Smooth muscle cell (in vitro differentiated cells): ENCODE measurements at regions not wholly inside any gene's neighbourhood (a gene's known extent, or its start where the extent isn't known, plus 50 kb on each side); places are given as distances from the start of the nearest gene placed in this dataset.
"Not testable (repeated sequence)": the region's sequence is repeated elsewhere in the genome, so short reads cannot be mapped to it uniquely, and the experiment has no call there.

Source experiments
- DNase-seq: peaks from one replicate; lab custom pipeline; 2025; ENCODE audit not compliant: unreplicated experiment; lab: John Stamatoyannopoulos, UW
- H2AFZ ChIP-seq: fragments of 200-600 bp; sonication (generic); 2 replicates; pipeline ENCODE4 v1.6.0; 2016; ENCODE audit warnings: antibody characterized with exemption, low read depth, mild to moderate bottlenecking
- H3F3A ChIP-seq: fragments of 200-600 bp; sonication (generic); 2 replicates; pipeline ENCODE4 v1.6.0; 2017; ENCODE audit warnings: antibody characterized with exemption, low read depth
- H3K27ac ChIP-seq: fragments of 200-600 bp; sonication (generic); 2 replicates; pipeline ENCODE4 v1.5.1; 2016; ENCODE audit warnings: low read depth, mild to moderate bottlenecking
- H3K27me3 ChIP-seq: fragments of 200-600 bp; sonication (generic); 2 replicates; pipeline ENCODE4 v1.6.1; 2016; ENCODE audit warnings: low read depth, mild to moderate bottlenecking
- H3K36me3 ChIP-seq: fragments of 200-600 bp; sonication (generic); 2 replicates; pipeline ENCODE4 v1.5.1; 2016; ENCODE audit warnings: low read depth
- H3K4me1 ChIP-seq: fragments of 200-600 bp; sonication (generic); 2 replicates; pipeline ENCODE4 v1.5.1; 2016; ENCODE audit warnings: low read depth
- H3K4me2 ChIP-seq: fragments of 200-600 bp; sonication (generic); 2 replicates; pipeline ENCODE4 v1.6.0; 2016; ENCODE audit warnings: mild to moderate bottlenecking
- H3K4me3 ChIP-seq: fragments of 200-600 bp; sonication (generic); 2 replicates; pipeline ENCODE4 v1.5.1; 2016; ENCODE audit warnings: mild to moderate bottlenecking
- H3K79me2 ChIP-seq: fragments of 200-600 bp; sonication (generic); 2 replicates; pipeline ENCODE4 v1.6.0; 2016; ENCODE audit warnings: low read depth, mild to moderate bottlenecking
- H3K9ac ChIP-seq: fragments of 200-600 bp; sonication (generic); 2 replicates; pipeline ENCODE4 v1.6.0; 2016; ENCODE audit warnings: low read depth
- H3K9me3 ChIP-seq: fragments of 200-600 bp; sonication (generic); replicated peaks from 2 replicates; pipeline ENCODE4 v1.5.1; 2016; ENCODE audit warnings: low read depth
- H4K20me1 ChIP-seq: fragments of 200-600 bp; sonication (generic); 2 replicates; pipeline ENCODE4 v1.6.0; 2016; ENCODE audit warnings: low read depth
- CTCF ChIP-seq: fragments of 200-600 bp; sonication (generic); IDR thresholded peaks from 2 replicates; pipeline ENCODE4 v1.5.1; 2017; ENCODE audit warnings: borderline replicate concordance, mild to moderate bottlenecking, antibody characterized with exemption; ENCODE audit not compliant: insufficient read depth, poor library complexity, severe bottlenecking
- WGBS: methylation state at CpG from one replicate; pipeline ENCODE4 v1.1.7; 2016; ENCODE audit warnings: low lambda C conversion rate; 5-methylcytosine and 5-hydroxymethylcytosine counted together

GRCh38 chr5:112584781-112585180 lies 152.9 kb upstream of the APC start:
- H3F3A ChIP-seq = no peaks in the 10 kb centered on the region
- no peak overlapping the region for H2AFZ ChIP-seq
- H3K4me2 ChIP-seq = no peak overlapping the region
- no peak overlapping the region for H3K27ac ChIP-seq
- H3K4me1 ChIP-seq = no peaks in the 10 kb centered on the region
- H3K9me3 ChIP-seq = no peaks in the 10 kb centered on the region
- H3K9ac ChIP-seq = no peak overlapping the region
- 69% methylated on average over 2 of the region's 2 CpGs for WGBS
- no peaks in the 10 kb centered on the region for H3K27me3 ChIP-seq
- no peak for TF ChIP-seq CTCF
- H3K36me3 ChIP-seq = no peaks in the 10 kb centered on the region
- no peaks in the 10 kb centered on the region for H3K79me2 ChIP-seq
- no peak overlapping the region for H3K4me3 ChIP-seq
- DNase-seq = no peak
- no peaks in the 10 kb centered on the region for H4K20me1 ChIP-seq

GRCh38 chr5:112586596-112587062 lies 151.1 kb upstream of the APC start:
- no peak overlapping the region for H3K4me2 ChIP-seq
- no peaks in the 10 kb centered on the region for H3K9me3 ChIP-seq
- H2AFZ ChIP-seq = no peak overlapping the region
- no peak overlapping the region for H3K27ac ChIP-seq
- no peak overlapping the region for H3K4me3 ChIP-seq
- no peaks in the 10 kb centered on the region for H3F3A ChIP-seq
- H3K79me2 ChIP-seq = no peaks in the 10 kb centered on the region
- H3K36me3 ChIP-seq = no peaks in the 10 kb centered on the region
- no peaks in the 10 kb centered on the region for H3K27me3 ChIP-seq
- no peak overlapping the region for H3K9ac ChIP-seq
- H3K4me1 ChIP-seq = no peaks in the 10 kb centered on the region
- DNase-seq = no peak
- no peak for TF ChIP-seq CTCF
- WGBS = 71% methylated on average over 8 of the region's 8 CpGs
- no peaks in the 10 kb centered on the region for H4K20me1 ChIP-seq

- H3K79me2 ChIP-seq, H3F3A ChIP-seq, H3K4me2 ChIP-seq, H2AFZ ChIP-seq, H3K27ac ChIP-seq, H3K9me3 ChIP-seq, DNase-seq, H4K20me1 ChIP-seq, H3K9ac ChIP-seq, H3K36me3 ChIP-seq, H3K4me3 ChIP-seq, H3K4me1 ChIP-seq, H3K27me3 ChIP-seq: not testable (repeated sequence)
- 100% methylated on average over 1 of the region's 1 CpG for WGBS
Observed at GRCh38 chr5:112590858-112591257, 146.8 kb upstream of the APC start.

GRCh38 chr5:112594095-112594850 lies 143.4 kb upstream of the APC start:
- Histone ChIP-seq H3K4me3 (no peak overlapping the region), H3K4me1 (no peaks in the 10 kb centered on the region), H2AFZ (no peak overlapping the region), H3K4me2 (no peak overlapping the region), H3F3A (no peaks in the 10 kb centered on the region), H3K36me3 (no peaks in the 10 kb centered on the region), H4K20me1 (no peaks in the 10 kb centered on the region), H3K27me3 (peaks cover 36% of the 10 kb centered on the region), H3K79me2 (no peaks in the 10 kb centered on the region), H3K27ac (no peak overlapping the region), H3K9me3 (no peaks in the 10 kb centered on the region), H3K9ac (no peak overlapping the region)
- DNase-seq = no peak
- no peak for TF ChIP-seq CTCF
- WGBS = 72% methylated on average over 6 of the region's 6 CpGs
